ENCODE measurements at regions not wholly inside any gene's neighbourhood (a gene's known extent, or its start where the extent isn't known, plus 50 kb on each side); places are given as distances from the start of the nearest gene placed in this dataset.
"Not testable (repeated sequence)": the region's sequence is repeated elsewhere in the genome, so short reads cannot be mapped to it uniquely, and the experiment has no call there.

GRCh38 chr15:35246451-35246850 is 161.4 kb upstream of the NANOGP8 start:
- ATAC-seq (no peak), DNase-seq (no peak)
- Histone ChIP-seq H3K27ac (ENCODE audit: low read length) (no peak overlapping the region), H3K27me3 (ENCODE audit: low read length) (no peaks in the 10 kb centered on the region), H3K4me1 (ENCODE audit: insufficient read depth, low read length) (peaks cover 11% of the 10 kb centered on the region), H3K79me2 (ENCODE audit: low read length) (no peaks in the 10 kb centered on the region), H4K20me1 (ENCODE audit: low read length) (no peaks in the 10 kb centered on the region), H3K9me2 (replicated peaks; ENCODE audit: low read length) (no peaks in the 10 kb centered on the region), H3K9ac (ENCODE audit: low read length) (no peak overlapping the region), H2AFZ (ENCODE audit: low read length) (no peak overlapping the region), H3K4me3 (ENCODE audit: low read length) (no peak overlapping the region), H3F3A (ENCODE audit: low read length, unreplicated experiment) (no peaks in the 10 kb centered on the region), H3K4me2 (ENCODE audit: low read length) (no peak overlapping the region), H3K9me3 (ENCODE audit: low read length) (no peaks in the 10 kb centered on the region), H3K36me3 (ENCODE audit: low read depth, low read length) (no peaks in the 10 kb centered on the region)
- TF ChIP-seq EZH2phosphoT487 (IDR thresholded peaks at IDR 0.05; ENCODE audit: borderline replicate concordance, low read length) = no peak
- TF ChIP-seq EZH2 (IDR thresholded peaks at IDR 0.05; ENCODE audit: low read length, unreplicated experiment) = no peak
- no peak for TF ChIP-seq CTCF (conservative IDR thresholded peaks at IDR 0.05; ENCODE audit: low read depth, low read length)
- CTCF ChIA-PET = no interaction called here
- BruUV-seq (replicated peaks) = no TSS peak
- POLR2A ChIA-PET (ENCODE audit: unreplicated experiment) = no interaction called here
- intact Hi-C loops (cut with micrococcal nuclease) = no loop called here

- H3K4me3 ChIP-seq (ENCODE audit: low read length); H2AFZ ChIP-seq (ENCODE audit: low read length); H3F3A ChIP-seq (ENCODE audit: low read length, unreplicated experiment); H3K27me3 ChIP-seq (ENCODE audit: low read length); intact Hi-C loops (cut with micrococcal nuclease); H3K9me2 ChIP-seq (replicated peaks; ENCODE audit: low read length); DNase-seq; H3K36me3 ChIP-seq (ENCODE audit: low read depth, low read length); H3K9me3 ChIP-seq (ENCODE audit: low read length); H4K20me1 ChIP-seq (ENCODE audit: low read length); H3K4me2 ChIP-seq (ENCODE audit: low read length); CTCF ChIA-PET; ATAC-seq; BruUV-seq (replicated peaks); H3K79me2 ChIP-seq (ENCODE audit: low read length); POLR2A ChIA-PET (ENCODE audit: unreplicated experiment); H3K27ac ChIP-seq (ENCODE audit: low read length); H3K9ac ChIP-seq (ENCODE audit: low read length): not testable (repeated sequence)
- H3K4me1 ChIP-seq (ENCODE audit: insufficient read depth, low read length) = peaks cover 11% of the 10 kb centered on the region
Measured at GRCh38 chr15:35245681-35246080, 160.6 kb upstream of the NANOGP8 start.

DNA sequence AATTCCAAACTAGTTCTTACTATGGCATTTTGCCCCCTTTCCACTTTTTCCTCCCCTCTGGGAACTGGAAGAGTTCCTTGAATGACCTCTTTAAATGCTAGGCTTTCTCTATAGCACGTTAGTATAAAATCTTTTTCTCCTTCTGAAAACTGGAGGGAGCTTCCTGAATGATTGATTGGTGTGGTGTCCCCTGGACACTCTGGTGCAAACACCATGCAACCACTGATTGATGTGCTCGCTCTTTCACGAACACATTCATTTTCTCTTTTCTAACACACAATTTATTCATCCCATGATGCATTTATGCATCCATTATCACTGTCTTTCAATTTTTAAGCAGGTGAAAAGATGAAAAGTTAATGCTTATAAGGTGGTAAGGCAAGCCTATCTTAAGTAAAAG is 159.1 kb upstream of the NANOGP8 start:
- Histone ChIP-seq H3K79me2 (ENCODE audit: low read length) (no peaks in the 10 kb centered on the region), H3K27me3 (ENCODE audit: low read length) (no peaks in the 10 kb centered on the region), H4K20me1 (ENCODE audit: low read length) (no peaks in the 10 kb centered on the region), H3K9me2 (replicated peaks; ENCODE audit: low read length) (no peaks in the 10 kb centered on the region), H3K4me2 (ENCODE audit: low read length) (peak overlapping the region; percentile 27), H3K4me3 (ENCODE audit: low read length) (no peak overlapping the region), H2AFZ (ENCODE audit: low read length) (no peak overlapping the region), H3K27ac (ENCODE audit: low read length) (peak overlapping the region; percentile 10), H3F3A (ENCODE audit: low read length, unreplicated experiment) (no peaks in the 10 kb centered on the region), H3K4me1 (ENCODE audit: insufficient read depth, low read length) (peaks cover 11% of the 10 kb centered on the region), H3K36me3 (ENCODE audit: low read depth, low read length) (no peaks in the 10 kb centered on the region), H3K9ac (ENCODE audit: low read length) (no peak overlapping the region), H3K9me3 (ENCODE audit: low read length) (no peaks in the 10 kb centered on the region)
- no TSS peak for BruUV-seq (replicated peaks)
- intact Hi-C loops (cut with micrococcal nuclease) = no loop called here
- peak; percentile 18; the same call in 1 of the 2 replicates for ATAC-seq
- TF ChIP-seq CTCF (conservative IDR thresholded peaks at IDR 0.05; ENCODE audit: low read depth, low read length) (no peak), EZH2phosphoT487 (IDR thresholded peaks at IDR 0.05; ENCODE audit: borderline replicate concordance, low read length) (no peak), EZH2 (IDR thresholded peaks at IDR 0.05; ENCODE audit: low read length, unreplicated experiment) (no peak)
- ChIA-PET POLR2A (ENCODE audit: unreplicated experiment) (no interaction called here), CTCF (interaction anchor here (0.7 kb wide), 1 partner anchor 200 kb away, joined by 3 read pairs; no protein-coding TSS in a partner anchor)
- no peak for DNase-seq

Measured in PC-3 (cell line).